ENCODE measurements at regions not wholly inside any gene's neighbourhood (a gene's known extent, or its start where the extent isn't known, plus 50 kb on each side); places are given as distances from the start of the nearest gene placed in this dataset.

DNA sequence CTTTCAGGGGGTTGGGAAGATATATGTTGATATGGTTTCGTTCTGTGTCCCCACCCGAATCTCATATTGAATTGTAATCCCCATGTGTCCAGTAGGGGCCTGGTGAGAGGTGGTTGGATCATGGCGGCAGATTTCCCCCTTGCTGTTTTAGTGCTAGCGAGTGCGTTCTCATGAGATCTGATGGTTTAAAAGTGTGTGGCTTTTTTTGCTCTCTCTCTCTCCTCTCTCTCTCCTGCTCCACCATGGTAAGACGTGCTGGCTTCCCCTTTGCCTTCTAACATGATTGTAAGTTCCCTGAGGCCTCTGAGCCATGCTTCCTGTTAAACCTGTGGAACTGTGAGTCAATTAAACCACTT, 68.4 kb upstream of the PDZD8 start:
- no peak for DNase-seq
- peaks cover 0 to 22% of the 10 kb centered on the region in 2 donors for H3K4me1 ChIP-seq
- no peak for ATAC-seq
- no peaks in the 10 kb centered on the region for H3K36me3 ChIP-seq
- H3K9me3 ChIP-seq: no peaks in the 10 kb centered on the region
- intact Hi-C loops (cut with DNase I): no loop called here
- H3K27ac ChIP-seq: no peak overlapping the region
- peaks cover 0 to 4% of the 10 kb centered on the region in 2 donors for H3K27me3 ChIP-seq
- H3K4me3 ChIP-seq: no peak overlapping the region
- no peak for TF ChIP-seq CTCF (IDR thresholded peaks at IDR 0.05)

DNA sequence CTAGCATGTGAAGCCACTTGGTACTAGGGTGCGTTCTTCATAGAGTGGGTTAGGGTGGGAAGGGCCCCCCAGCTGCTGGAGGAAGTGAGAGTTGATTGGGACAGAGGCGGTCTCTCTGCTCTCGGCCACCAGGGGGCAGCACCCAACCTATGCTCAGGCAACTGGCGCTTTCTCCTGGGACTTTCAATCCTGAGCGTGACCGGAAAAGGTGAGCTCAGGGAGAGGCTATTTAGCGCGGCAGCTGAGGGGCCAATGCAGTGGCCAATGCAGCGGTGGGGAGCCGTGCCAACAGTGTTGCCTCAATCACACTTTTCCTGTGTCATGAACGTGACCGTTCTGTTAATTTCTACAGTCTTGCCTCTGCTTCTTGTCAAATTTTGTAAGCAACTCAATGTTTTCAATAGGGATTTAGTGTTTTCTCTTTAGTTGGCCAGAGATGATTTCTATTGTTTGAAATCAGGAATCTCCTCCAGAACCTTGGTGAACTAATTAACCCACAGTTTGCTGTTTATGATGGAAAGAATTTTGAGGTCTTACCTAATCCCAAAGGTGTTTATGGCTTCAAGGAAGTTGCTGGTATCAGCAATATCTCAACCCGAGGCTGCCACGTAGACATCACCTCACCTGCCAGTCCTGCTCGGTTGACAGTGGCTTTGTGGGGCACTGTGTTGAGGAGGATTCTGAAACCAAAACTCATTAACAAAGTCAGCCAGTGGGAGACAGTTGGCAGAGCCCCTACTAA, 67.9 kb upstream of the PDZD8 start:
- Histone ChIP-seq H3K27ac (peak overlapping the region in 1 of 2 donors; percentile 67), H3K4me3 (no peak overlapping the region)
- intact Hi-C loops (cut with DNase I): no loop called here

DNA sequence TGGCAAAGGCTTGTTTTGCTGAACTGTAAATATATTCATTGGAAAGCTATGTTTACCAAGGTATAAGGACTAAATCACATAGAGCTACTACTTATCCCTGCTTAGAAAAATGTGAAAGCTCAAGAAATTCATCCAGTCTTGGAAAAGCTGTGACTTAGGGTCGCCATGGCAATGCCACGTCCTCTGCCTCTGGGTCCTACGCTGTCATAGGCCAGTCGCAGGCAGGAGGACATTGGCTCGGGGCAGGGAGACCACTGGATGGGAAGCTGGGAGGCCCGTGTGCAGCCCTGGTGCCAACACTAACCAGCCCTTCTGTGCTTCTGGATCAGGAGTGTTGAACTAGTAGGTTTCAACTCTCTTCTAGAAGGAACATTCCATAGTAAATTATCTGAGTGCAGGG, 67.3 kb upstream of the PDZD8 start:
- H3K27me3 ChIP-seq: peaks cover 0 to 4% of the 10 kb centered on the region in 2 donors
- no peaks in the 10 kb centered on the region for H3K9me3 ChIP-seq
- peaks cover 0 to 22% of the 10 kb centered on the region in 2 donors for H3K4me1 ChIP-seq
- ATAC-seq: no peak
- no peak overlapping the region for H3K4me3 ChIP-seq
- no peak for TF ChIP-seq CTCF (IDR thresholded peaks at IDR 0.05)
- peak overlapping the region in 1 of 2 donors; percentile 67 for H3K27ac ChIP-seq
- DNase-seq: no peak
- intact Hi-C loops (cut with DNase I): no loop called here
- H3K36me3 ChIP-seq: no peaks in the 10 kb centered on the region

More for the DNA sequence above, 67.9 kb upstream of the PDZD8 start:
- ATAC-seq: peak; percentile 95
- DNase-seq: peak; percentile 47 to 95 (median 74)
- peaks cover 0 to 4% of the 10 kb centered on the region in 2 donors for H3K27me3 ChIP-seq
- no peaks in the 10 kb centered on the region for H3K9me3 ChIP-seq
- no peaks in the 10 kb centered on the region for H3K36me3 ChIP-seq
- peaks cover 0 to 22% of the 10 kb centered on the region in 2 donors for H3K4me1 ChIP-seq
- TF ChIP-seq CTCF (IDR thresholded peaks at IDR 0.05): peak; percentile 85 to 94

- H3K4me1 ChIP-seq: peaks cover 0 to 22% of the 10 kb centered on the region in 2 donors
- H3K9me3 ChIP-seq: no peaks in the 10 kb centered on the region
- intact Hi-C loops (cut with DNase I): no loop called here
- H3K27ac ChIP-seq: no peak overlapping the region
- DNase-seq: peak in 1 of 4 donors; percentile 34
- H3K4me3 ChIP-seq: no peak overlapping the region
- H3K27me3 ChIP-seq: peaks cover 0 to 4% of the 10 kb centered on the region in 2 donors
- TF ChIP-seq CTCF (IDR thresholded peaks at IDR 0.05): no peak
- peak; percentile 22 for ATAC-seq
- H3K36me3 ChIP-seq: no peaks in the 10 kb centered on the region
Measured at GRCh38 chr10:117441812-117442443, 66.7 kb upstream of the PDZD8 start.

DNA sequence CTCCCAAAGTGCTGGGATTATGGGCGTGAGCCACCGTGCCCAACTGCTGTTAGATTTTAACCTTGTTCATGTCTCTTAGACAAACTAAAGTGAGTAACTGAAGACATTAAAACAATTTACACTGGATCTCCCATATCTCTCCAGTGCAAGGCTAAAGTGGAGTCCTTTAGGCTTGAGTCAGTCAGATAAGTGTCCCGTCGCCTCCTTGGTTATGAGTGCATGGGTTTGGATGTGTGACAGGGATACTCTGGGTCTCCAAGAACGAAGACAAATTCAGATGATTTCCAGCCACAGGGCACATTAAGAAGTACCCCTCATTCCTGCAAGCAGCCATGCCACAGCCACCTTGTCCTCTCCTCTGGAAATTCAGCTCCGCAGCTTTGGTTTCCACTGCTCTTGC, 66.1 kb upstream of the PDZD8 start:
- Histone ChIP-seq H3K4me3 (no peak overlapping the region), H3K27me3 (peaks cover 0 to 4% of the 10 kb centered on the region in 2 donors), H3K36me3 (no peaks in the 10 kb centered on the region), H3K9me3 (no peaks in the 10 kb centered on the region), H3K27ac (no peak overlapping the region), H3K4me1 (peaks cover 0 to 22% of the 10 kb centered on the region in 2 donors)
- TF ChIP-seq CTCF (IDR thresholded peaks at IDR 0.05): no peak
- ATAC-seq: no peak
- no peak for DNase-seq
- intact Hi-C loops (cut with DNase I): no loop called here
